LNCAP (cell line): ENCODE measurements at regions not wholly inside any gene's neighbourhood (a gene's known extent, or its start where the extent isn't known, plus 50 kb on each side); places are given as distances from the start of the nearest gene placed in this dataset.

Source experiments
- CTCF ChIP-seq: fragments of 450-650 bp; IDR thresholded peaks from 2 replicates; pipeline ENCODE4 v1.5.1; 2017; ENCODE audit warnings: mild to moderate bottlenecking

GRCh38 chr3:110343376-110343775 lies 728.2 kb upstream of the NECTIN3 start:
- no peak for TF ChIP-seq CTCF

GRCh38 chr3:110343945-110344344 lies 727.7 kb upstream of the NECTIN3 start:
- no peak for TF ChIP-seq CTCF

GRCh38 chr3:110344487-110344886 lies 727.1 kb upstream of the NECTIN3 start:
- no peak for TF ChIP-seq CTCF

GRCh38 chr3:110344897-110345767 lies 726.5 kb upstream of the NECTIN3 start:
- TF ChIP-seq CTCF, result no peak

- no peak for TF ChIP-seq CTCF
These were observed 722.3 kb upstream of the NECTIN3 start for GRCh38 chr3:110349295-110349694.

GRCh38 chr3:110352841-110353604 lies 718.6 kb upstream of the NECTIN3 start:
- TF ChIP-seq CTCF, result no peak

GRCh38 chr3:110362751-110363150 lies 708.9 kb upstream of the NECTIN3 start:
- no peak for TF ChIP-seq CTCF
